Transverse colon (tissue), 4 donors: ENCODE measurements at regions not wholly inside any gene's neighbourhood (a gene's known extent, or its start where the extent isn't known, plus 50 kb on each side); places are given as distances from the start of the nearest gene placed in this dataset.

Experiments
- CTCF ChIP-seq, 5 experiments: fragments of 200-600 bp in 3 of 5; fragments of 450-650 bp in 2 of 5; sonication (generic) in 3 of 5; IDR thresholded peaks; 1 replicate in 2 of 5; 2 replicates in 3 of 5; pipeline ENCODE4 v1.5.1; 2016 to 2017; ENCODE audit warnings: antibody characterized with exemption in 5 of 5, inconsistent platforms in 3 of 5, mild to moderate bottlenecking in 2 of 5, moderate library complexity in 1 of 5
- EP300 ChIP-seq: sonication (generic); formaldehyde crosslinking; IDR thresholded peaks from one replicate; pipeline ENCODE4 v1.6.1; 2017; ENCODE audit warnings: antibody characterized with exemption, low read depth
- POLR2A ChIP-seq: fragments of 450-650 bp; IDR thresholded peaks from one replicate; pipeline ENCODE4 v1.6.1; 2016; ENCODE audit warnings: antibody characterized with exemption, mild to moderate bottlenecking, moderate library complexity
- POLR2AphosphoS5 ChIP-seq, 3 donors: sonication (generic); formaldehyde crosslinking; IDR thresholded peaks; one replicate each; pipeline ENCODE4 v1.6.1; 2016; ENCODE audit warnings: antibody characterized with exemption in 3 of 3

- TF ChIP-seq EP300 (no peak), CTCF (IDR thresholded peaks at IDR 0.05) (no peak), POLR2A (no peak), POLR2AphosphoS5 (IDR thresholded peaks at IDR 0.05) (no peak)
These were observed 1401.4 kb upstream of the TENM4 start for GRCh38 chr11:80842246-80842645.
